Upper lobe of right lung (tissue), 1 donor: ENCODE measurements at regions not wholly inside any gene's neighbourhood (a gene's known extent, or its start where the extent isn't known, plus 50 kb on each side); places are given as distances from the start of the nearest gene placed in this dataset.

Experiments
- ATAC-seq: fragments of 200-7000 bp; cut with Tn5 transposase; one replicate; pipeline ENCODE4 v1.9.1; 2020; ENCODE audit warnings: mild to moderate bottlenecking, moderate library complexity
- DNase-seq: peaks from one replicate; pipeline ENCODE4 v3.0.0-alpha.2; 2020
- H3K27ac ChIP-seq: fragments of 200-600 bp; one replicate; pipeline ENCODE4 v1.8.0; 2022
- H3K27me3 ChIP-seq: fragments of 200-600 bp; one replicate; pipeline ENCODE4 v1.8.0; 2022; ENCODE audit warnings: mild to moderate bottlenecking
- H3K36me3 ChIP-seq: fragments of 200-600 bp; one replicate; pipeline ENCODE4 v1.8.0; 2022
- H3K4me1 ChIP-seq: fragments of 200-600 bp; one replicate; pipeline ENCODE4 v1.8.0; 2022
- H3K4me3 ChIP-seq: fragments of 200-600 bp; one replicate; pipeline ENCODE4 v1.8.0; 2022; ENCODE audit warnings: mild to moderate bottlenecking
- H3K9me3 ChIP-seq: fragments of 200-600 bp; one replicate; pipeline ENCODE4 v1.8.0; 2022
- intact Hi-C: fragments of 100-400 bp; cut with DNase I; formaldehyde crosslinking; loops from one replicate; pipeline ENCODE4 v1.11.0; 2022
- TF ChIP-seq, protein P1 (sequence below): fragments of 200-600 bp; IDR thresholded peaks from one replicate; pipeline ENCODE4 v1.8.0; 2022; ENCODE audit warnings: antibody characterized with exemption
- donor health status: DM: no; HTN: yes; CAD: no; lungs with severe emphysema.

DNA sequence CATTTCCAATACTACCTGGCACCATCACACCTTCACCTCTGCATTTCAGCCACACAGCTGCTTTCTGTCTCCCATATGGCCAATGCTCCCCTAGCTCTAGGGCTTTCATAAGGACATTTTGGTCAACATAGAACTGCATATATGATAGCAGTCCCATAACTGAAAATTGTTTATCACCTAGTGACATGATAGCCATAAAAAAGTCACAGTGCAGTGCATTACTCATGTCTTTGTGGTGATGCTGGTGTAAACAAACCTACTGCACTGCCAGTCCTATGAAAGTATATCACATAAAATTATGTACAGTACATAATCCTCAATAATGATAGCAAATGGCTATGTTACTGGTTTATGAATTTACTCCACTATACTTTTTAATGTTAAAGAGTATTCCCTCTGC lies 221.0 kb downstream of the NAF1 start:
- H3K9me3 ChIP-seq, result no peaks in the 10 kb centered on the region
- intact Hi-C loops, result no loop called here
- TF ChIP-seq, protein P1, sequence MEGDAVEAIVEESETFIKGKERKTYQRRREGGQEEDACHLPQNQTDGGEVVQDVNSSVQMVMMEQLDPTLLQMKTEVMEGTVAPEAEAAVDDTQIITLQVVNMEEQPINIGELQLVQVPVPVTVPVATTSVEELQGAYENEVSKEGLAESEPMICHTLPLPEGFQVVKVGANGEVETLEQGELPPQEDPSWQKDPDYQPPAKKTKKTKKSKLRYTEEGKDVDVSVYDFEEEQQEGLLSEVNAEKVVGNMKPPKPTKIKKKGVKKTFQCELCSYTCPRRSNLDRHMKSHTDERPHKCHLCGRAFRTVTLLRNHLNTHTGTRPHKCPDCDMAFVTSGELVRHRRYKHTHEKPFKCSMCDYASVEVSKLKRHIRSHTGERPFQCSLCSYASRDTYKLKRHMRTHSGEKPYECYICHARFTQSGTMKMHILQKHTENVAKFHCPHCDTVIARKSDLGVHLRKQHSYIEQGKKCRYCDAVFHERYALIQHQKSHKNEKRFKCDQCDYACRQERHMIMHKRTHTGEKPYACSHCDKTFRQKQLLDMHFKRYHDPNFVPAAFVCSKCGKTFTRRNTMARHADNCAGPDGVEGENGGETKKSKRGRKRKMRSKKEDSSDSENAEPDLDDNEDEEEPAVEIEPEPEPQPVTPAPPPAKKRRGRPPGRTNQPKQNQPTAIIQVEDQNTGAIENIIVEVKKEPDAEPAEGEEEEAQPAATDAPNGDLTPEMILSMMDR, result no peak
- H3K27ac ChIP-seq, result no peak overlapping the region
- ATAC-seq, result no peak
- DNase-seq, result no peak
- no peaks in the 10 kb centered on the region for H3K4me1 ChIP-seq
- no peak overlapping the region for H3K4me3 ChIP-seq
- H3K27me3 ChIP-seq, result no peaks in the 10 kb centered on the region
- no peaks in the 10 kb centered on the region for H3K36me3 ChIP-seq

DNA sequence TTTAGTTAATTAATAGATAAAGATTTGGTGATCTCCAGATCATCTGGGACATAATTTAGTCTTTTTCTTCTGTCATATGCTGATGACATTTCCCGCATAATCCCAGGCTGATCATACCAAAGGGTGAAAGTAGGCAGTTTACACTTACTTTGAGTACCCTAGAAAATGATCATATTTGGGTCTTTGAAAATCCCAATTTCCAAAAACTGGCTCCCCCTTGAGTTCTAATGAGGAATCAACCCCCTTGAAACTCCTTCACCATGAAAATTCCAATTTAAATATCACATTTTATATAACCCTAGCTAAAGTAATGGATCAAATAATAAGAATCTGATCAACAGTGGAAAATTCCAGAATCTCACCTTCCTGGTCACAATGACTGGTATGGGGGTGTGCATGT lies 223.4 kb downstream of the NAF1 start:
- Histone ChIP-seq H3K36me3 (no peaks in the 10 kb centered on the region), H3K9me3 (no peaks in the 10 kb centered on the region), H3K27me3 (no peaks in the 10 kb centered on the region), H3K27ac (no peak overlapping the region), H3K4me1 (no peaks in the 10 kb centered on the region), H3K4me3 (no peak overlapping the region)
- intact Hi-C loops, result no loop called here
- no peak for ATAC-seq
- DNase-seq, result no peak
- TF ChIP-seq, protein P1, result no peak

DNA sequence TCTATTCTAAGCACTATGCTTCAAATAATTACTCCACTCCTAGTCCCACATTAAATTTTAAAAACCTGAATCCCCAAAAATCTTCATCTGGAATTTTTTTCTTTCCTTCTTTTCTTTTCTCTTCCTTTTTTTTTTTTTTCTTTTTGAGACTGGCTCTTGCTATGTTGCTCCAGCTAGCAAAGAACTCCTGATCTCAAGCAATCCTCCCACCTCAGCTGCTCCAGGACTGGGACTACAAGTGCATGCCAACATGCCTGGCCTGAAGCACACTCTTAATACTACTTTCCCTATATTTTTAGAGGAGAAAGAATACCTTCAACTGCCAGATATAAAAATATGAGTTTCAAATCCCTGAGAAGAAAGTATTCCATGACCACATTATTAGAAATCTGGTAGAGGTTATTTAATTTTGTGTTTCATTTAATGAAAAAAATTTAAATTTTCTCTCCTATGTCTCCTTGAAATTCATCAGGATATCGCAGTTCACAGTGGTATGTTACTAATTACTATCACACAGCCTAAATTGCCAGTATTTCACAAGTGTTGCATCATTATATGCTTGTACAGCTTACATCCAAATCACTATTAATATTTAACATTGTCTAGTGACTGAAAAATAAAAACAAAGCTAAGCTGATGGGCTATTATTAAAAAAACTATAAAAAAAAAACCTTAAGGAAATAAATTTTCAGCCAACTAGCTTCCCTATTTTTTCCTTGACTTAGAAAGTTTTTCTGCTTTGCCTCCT lies 227.8 kb downstream of the NAF1 start:
- TF ChIP-seq, protein P1, result no peak
- intact Hi-C loops, result no loop called here
- DNase-seq, result no peak

DNA sequence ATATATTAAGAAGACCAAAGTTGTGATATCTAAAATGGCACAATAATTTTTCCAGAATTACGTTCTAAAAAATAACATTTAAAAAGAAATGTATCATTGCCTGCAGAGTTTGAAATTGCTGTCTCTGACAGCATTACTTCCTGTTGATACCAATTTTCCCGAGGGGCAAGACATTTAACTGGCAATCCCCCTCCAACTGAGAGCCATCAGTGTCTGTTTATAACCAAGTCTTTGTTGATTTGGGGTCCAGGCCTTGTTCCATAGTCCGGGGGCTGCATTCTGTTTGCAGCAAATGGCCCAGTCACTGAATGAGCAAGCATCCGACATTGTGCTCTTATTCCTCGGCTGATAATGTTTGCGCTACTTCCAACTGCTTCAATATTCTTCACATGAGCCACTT lies 231.5 kb downstream of the NAF1 start:
- H3K27me3 ChIP-seq, result no peaks in the 10 kb centered on the region
- no peaks in the 10 kb centered on the region for H3K4me1 ChIP-seq
- H3K4me3 ChIP-seq, result no peak overlapping the region
- no peak for DNase-seq
- no peak for ATAC-seq
- no peaks in the 10 kb centered on the region for H3K36me3 ChIP-seq
- TF ChIP-seq, protein P1, result no peak
- intact Hi-C loops, result no loop called here
- no peak overlapping the region for H3K27ac ChIP-seq
- H3K9me3 ChIP-seq, result no peaks in the 10 kb centered on the region

More for the DNA sequence above, 227.8 kb downstream of the NAF1 start:
- Histone ChIP-seq H3K27me3 (no peaks in the 10 kb centered on the region), H3K4me3 (no peak overlapping the region), H3K4me1 (no peaks in the 10 kb centered on the region), H3K36me3 (no peaks in the 10 kb centered on the region), H3K9me3 (no peaks in the 10 kb centered on the region), H3K27ac (no peak overlapping the region)
- ATAC-seq, result no peak

DNA sequence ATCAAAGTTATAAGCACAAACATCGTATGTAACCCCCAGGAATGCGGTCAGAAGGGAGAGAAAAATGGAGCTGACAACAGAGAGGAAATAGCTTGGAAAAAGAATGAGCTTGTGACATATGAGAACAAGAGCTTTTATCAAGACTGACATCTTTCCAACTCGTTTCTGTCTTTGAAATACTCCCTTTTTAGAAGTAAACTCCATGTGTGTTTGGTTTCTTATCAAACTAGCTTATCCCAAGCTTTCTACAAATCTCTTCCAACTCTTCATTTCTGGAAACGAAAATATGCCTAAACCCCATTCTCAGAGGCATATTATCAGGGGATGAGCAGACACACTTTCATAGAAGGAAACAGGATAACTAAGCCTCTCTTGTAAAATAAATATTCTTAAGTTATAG lies 235.4 kb downstream of the NAF1 start:
- Histone ChIP-seq H3K4me3 (no peak overlapping the region), H3K36me3 (no peaks in the 10 kb centered on the region), H3K27me3 (no peaks in the 10 kb centered on the region), H3K27ac (no peak overlapping the region), H3K9me3 (no peaks in the 10 kb centered on the region), H3K4me1 (no peaks in the 10 kb centered on the region)
- ATAC-seq, result no peak
- no peak for DNase-seq
- TF ChIP-seq, protein P1, result no peak
- intact Hi-C loops, result no loop called here
